ENCODE measurements at regions not wholly inside any gene's neighbourhood (a gene's known extent, or its start where the extent isn't known, plus 50 kb on each side); places are given as distances from the start of the nearest gene placed in this dataset.

- Histone ChIP-seq H3K4me2 (ENCODE audit: insufficient read depth, low read length) (no peak overlapping the region), H3K9me1 (replicated peaks; ENCODE audit: control insufficient read depth, extremely low read depth, insufficient read depth, low read length) (no peaks in the 10 kb centered on the region), H3K4me3 (replicated peaks in 1 of 3; ENCODE audit: insufficient read depth in 1 of 3, low read depth in 1 of 3, low read length in 3 of 3) (no peak overlapping the region), H3K9ac (replicated peaks; ENCODE audit: extremely low read depth, insufficient read depth, low read length) (no peak overlapping the region), H3K79me2 (ENCODE audit: control insufficient read depth, insufficient read depth, low read length) (no peaks in the 10 kb centered on the region), H4K20me1 (replicated peaks; ENCODE audit: control insufficient read depth, extremely low read depth, insufficient read depth, low read length) (no peaks in the 10 kb centered on the region), H3K27ac (ENCODE audit: insufficient read depth, low read depth, low read length) (no peak overlapping the region), H3K27me3 (ENCODE audit: control insufficient read depth in 2 of 2, insufficient read depth in 2 of 2, low read length in 2 of 2) (no peaks in the 10 kb centered on the region), H3K4me1 (ENCODE audit: control insufficient read depth, extremely low read depth, insufficient read depth, low read length) (no peaks in the 10 kb centered on the region), H2AFZ (ENCODE audit: low read depth, low read length) (no peak overlapping the region), H3K36me3 (ENCODE audit: control insufficient read depth in 2 of 2, extremely low read depth in 1 of 2, insufficient read depth in 2 of 2, low read length in 2 of 2) (no peaks in the 10 kb centered on the region), H3K9me3 (replicated peaks; ENCODE audit: control insufficient read depth, insufficient read depth, low read length) (no peaks in the 10 kb centered on the region)
- dilution Hi-C loops (cut with MboI; ENCODE audit: extremely low pct_ligation_motif_present, low sequenced_read_pairs) = no loop called here
- DNase-seq (ENCODE audit: low read depth, low spot score) (no peak), FAIRE-seq (no peak)
- POLR2A ChIA-PET = no interaction called here
- no peak for TF ChIP-seq EZH2 (IDR thresholded peaks at IDR 0.05; ENCODE audit: borderline replicate concordance, low read depth, low read length, severe bottlenecking)
- TF ChIP-seq CTCF (IDR thresholded peaks at IDR 0.05; ENCODE audit: extremely low read depth in 1 of 2, insufficient read depth in 1 of 2, low read depth in 1 of 2, low read length in 2 of 2) = no peak
- no peak for TF ChIP-seq POLR2A (IDR thresholded peaks at IDR 0.05; ENCODE audit: low read depth, low read length)
- TF ChIP-seq MAX (IDR thresholded peaks at IDR 0.05; ENCODE audit: insufficient read depth, insufficient read length) = no peak
- TF ChIP-seq MYC (IDR thresholded peaks at IDR 0.05; ENCODE audit: low read depth, low read length) = no peak
- TF ChIP-seq FOS (IDR thresholded peaks at IDR 0.05; ENCODE audit: borderline replicate concordance, insufficient read depth, low read length) = no peak
- no peak for TF ChIP-seq GATA2 (IDR thresholded peaks at IDR 0.05; ENCODE audit: insufficient read depth, insufficient read length, low read depth, low read length)
- TF ChIP-seq JUN (IDR thresholded peaks at IDR 0.05; ENCODE audit: borderline replicate concordance, insufficient read depth, insufficient read length, low read depth) = no peak
- TF ChIP-seq POLR2AphosphoS5 (IDR thresholded peaks at IDR 0.05; ENCODE audit: insufficient read depth, low read depth, low read length) = no peak
- intact Hi-C loops (cut with micrococcal nuclease) = no loop called here
- BruUV-seq (replicated peaks) = no TSS peak
- CTCF ChIA-PET = interaction anchor here (1.1 to 1.6 kb wide), 3 partner anchors 7 to 11 kb away, joined by 3 to 6 read pairs (median 3); no protein-coding TSS in a partner anchor
These were observed 71.5 kb upstream of the SLC39A8 start for GRCh38 chr4:102416765-102417164.
